ENCODE measurements at regions not wholly inside any gene's neighbourhood (a gene's known extent, or its start where the extent isn't known, plus 50 kb on each side); places are given as distances from the start of the nearest gene placed in this dataset.
A peak's percentile ranks its signal among the peaks of the same experiment; 100 is the strongest.
"Not testable (repeated sequence)": the region's sequence is repeated elsewhere in the genome, so short reads cannot be mapped to it uniquely, and the experiment has no call there.

DNA sequence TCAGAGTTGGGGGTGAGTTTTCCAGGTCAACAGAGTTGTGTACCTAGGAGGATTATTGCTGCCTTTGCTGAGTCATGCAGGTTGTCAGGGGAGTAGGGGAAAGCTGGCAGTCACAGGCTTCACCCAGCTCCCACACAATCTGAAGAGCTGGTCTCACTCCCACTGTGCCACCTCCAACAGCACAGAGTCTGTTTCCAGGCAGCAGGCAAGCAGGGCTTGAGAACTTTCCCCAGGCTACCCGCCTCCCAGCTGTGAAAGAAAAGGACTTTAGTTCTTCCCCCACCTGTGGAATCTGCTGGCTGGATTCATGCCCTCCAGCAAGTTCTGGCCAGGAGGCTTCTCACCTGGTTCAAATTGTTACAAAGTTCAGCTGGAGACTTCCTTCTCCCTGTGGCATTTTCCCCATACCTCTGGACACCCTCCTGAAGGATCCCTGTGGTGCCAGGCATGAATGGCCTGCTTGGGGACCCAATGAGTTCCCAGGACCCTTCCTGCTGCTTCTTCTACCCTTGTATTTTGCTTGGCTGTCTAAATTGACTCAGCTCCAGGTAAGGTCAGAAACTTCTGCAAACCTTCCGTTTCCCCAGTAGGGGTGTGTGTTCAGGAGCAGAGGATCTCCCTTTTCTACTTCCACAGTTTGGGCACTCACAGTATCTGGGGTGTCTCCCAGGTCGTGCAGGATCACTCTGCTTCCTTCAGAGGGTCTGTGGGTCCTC lies 378.1 kb upstream of the MAN1A1 start:
- TF ChIP-seq, protein P1, sequence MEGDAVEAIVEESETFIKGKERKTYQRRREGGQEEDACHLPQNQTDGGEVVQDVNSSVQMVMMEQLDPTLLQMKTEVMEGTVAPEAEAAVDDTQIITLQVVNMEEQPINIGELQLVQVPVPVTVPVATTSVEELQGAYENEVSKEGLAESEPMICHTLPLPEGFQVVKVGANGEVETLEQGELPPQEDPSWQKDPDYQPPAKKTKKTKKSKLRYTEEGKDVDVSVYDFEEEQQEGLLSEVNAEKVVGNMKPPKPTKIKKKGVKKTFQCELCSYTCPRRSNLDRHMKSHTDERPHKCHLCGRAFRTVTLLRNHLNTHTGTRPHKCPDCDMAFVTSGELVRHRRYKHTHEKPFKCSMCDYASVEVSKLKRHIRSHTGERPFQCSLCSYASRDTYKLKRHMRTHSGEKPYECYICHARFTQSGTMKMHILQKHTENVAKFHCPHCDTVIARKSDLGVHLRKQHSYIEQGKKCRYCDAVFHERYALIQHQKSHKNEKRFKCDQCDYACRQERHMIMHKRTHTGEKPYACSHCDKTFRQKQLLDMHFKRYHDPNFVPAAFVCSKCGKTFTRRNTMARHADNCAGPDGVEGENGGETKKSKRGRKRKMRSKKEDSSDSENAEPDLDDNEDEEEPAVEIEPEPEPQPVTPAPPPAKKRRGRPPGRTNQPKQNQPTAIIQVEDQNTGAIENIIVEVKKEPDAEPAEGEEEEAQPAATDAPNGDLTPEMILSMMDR (conservative IDR thresholded peaks at IDR 0.05), result peak; percentile 71
- H3K4me3 Mint-ChIP-seq, result peak overlapping the region; percentile 27

DNA sequence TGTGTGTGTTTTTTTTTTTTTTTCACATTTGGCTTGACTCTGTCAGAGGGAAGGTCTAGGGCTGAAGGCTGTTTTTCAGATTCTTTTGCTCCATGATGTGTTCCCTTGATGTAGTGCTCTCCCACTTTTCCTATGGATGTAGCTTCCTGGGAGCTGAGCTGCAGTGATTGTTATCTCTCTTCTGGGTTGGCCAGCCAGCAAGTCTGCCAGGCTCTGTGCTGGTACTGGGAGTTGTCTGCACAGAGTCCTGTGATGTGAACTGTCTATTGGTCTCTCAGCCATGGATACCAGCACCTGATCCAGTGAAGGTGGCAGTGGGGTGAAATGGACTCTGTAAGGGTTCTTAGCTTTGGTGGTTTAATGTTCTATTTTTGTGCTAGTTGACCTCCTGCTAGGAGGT lies 377.4 kb upstream of the MAN1A1 start:
- H3K4me3 ChIP-seq (ENCODE audit: low read length); H3K36me3 Mint-ChIP-seq (ENCODE audit: low read depth); H3K27me3 Mint-ChIP-seq (ENCODE audit: insufficient read depth); H3K4me3 Mint-ChIP-seq; DNase-seq; H3K27me3 ChIP-seq (ENCODE audit: control insufficient read depth, insufficient read depth, low read length, poor library complexity, severe bottlenecking); H3K9me3 ChIP-seq (ENCODE audit: control insufficient read depth, low read length); H3K9me3 Mint-ChIP-seq; H3K27ac ChIP-seq (ENCODE audit: low read depth, low read length); H3K36me3 ChIP-seq (ENCODE audit: control insufficient read depth, insufficient read depth, low read length): not testable (repeated sequence)
- peaks cover 12% of the 10 kb centered on the region for H3K4me1 ChIP-seq (ENCODE audit: control insufficient read depth, insufficient read depth, low read length)
- peaks cover 30% of the 10 kb centered on the region for H3K4me1 Mint-ChIP-seq
- H3K27ac Mint-ChIP-seq, result peak overlapping the region; percentile 96
- peak overlapping the region; percentile 23 for H3K9ac ChIP-seq (ENCODE audit: extremely low read depth, low read length, poor library complexity, severe bottlenecking)

More for the DNA sequence above, 378.1 kb upstream of the MAN1A1 start:
- H3K27ac Mint-ChIP-seq, result peak overlapping the region; percentile 96
- Histone ChIP-seq H3K36me3 (ENCODE audit: control insufficient read depth, insufficient read depth, low read length) (no peaks in the 10 kb centered on the region), H3K27me3 (ENCODE audit: control insufficient read depth, insufficient read depth, low read length, poor library complexity, severe bottlenecking) (no peaks in the 10 kb centered on the region), H3K4me3 (ENCODE audit: low read length) (no peak overlapping the region), H3K4me1 (ENCODE audit: control insufficient read depth, insufficient read depth, low read length) (peaks cover 12% of the 10 kb centered on the region), H3K9ac (ENCODE audit: extremely low read depth, low read length, poor library complexity, severe bottlenecking) (peak overlapping the region; percentile 23), H3K9me3 (ENCODE audit: control insufficient read depth, low read length) (no peaks in the 10 kb centered on the region), H3K27ac (ENCODE audit: low read depth, low read length) (no peak overlapping the region)
- WGBS, 2 experiments (ENCODE audit: insufficient coverage in 1 of 2, insufficient read length in 1 of 2), result 67 to 100% methylated on average over 1 to 3 of the region's 3 CpGs
- no peaks in the 10 kb centered on the region for H3K9me3 Mint-ChIP-seq
- peaks cover 2% of the 10 kb centered on the region for H3K27me3 Mint-ChIP-seq (ENCODE audit: insufficient read depth)
- peaks cover 30% of the 10 kb centered on the region for H3K4me1 Mint-ChIP-seq
- peak; percentile 87 for DNase-seq
- no peaks in the 10 kb centered on the region for H3K36me3 Mint-ChIP-seq (ENCODE audit: low read depth)

DNA sequence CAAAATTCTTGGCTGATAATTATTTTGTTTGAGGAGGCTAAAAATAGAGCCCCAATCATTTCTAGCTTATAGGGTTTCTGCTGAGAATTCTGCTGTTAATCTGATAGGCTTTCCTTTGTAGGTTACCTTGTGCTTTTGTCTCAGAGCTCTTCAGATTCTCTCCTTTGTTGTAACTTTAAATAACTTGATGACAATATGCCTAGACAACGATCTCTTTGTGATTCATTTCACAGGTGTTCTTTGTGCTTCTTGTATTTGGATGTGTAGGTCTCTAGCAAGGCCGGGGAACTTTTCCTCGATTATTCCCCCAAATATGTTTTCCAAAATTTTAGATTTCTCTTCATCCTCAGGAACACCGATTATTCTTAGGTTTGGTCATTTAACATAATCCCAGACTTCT lies 376.5 kb upstream of the MAN1A1 start:
- peaks cover 12% of the 10 kb centered on the region for H3K4me1 ChIP-seq (ENCODE audit: control insufficient read depth, insufficient read depth, low read length)
- H3K36me3 Mint-ChIP-seq (ENCODE audit: low read depth), result no peaks in the 10 kb centered on the region
- TF ChIP-seq, protein P1 (conservative IDR thresholded peaks at IDR 0.05), result no peak
- peaks cover 2% of the 10 kb centered on the region for H3K27me3 Mint-ChIP-seq (ENCODE audit: insufficient read depth)
- no peak overlapping the region for H3K4me3 Mint-ChIP-seq
- no peak overlapping the region for H3K9ac ChIP-seq (ENCODE audit: extremely low read depth, low read length, poor library complexity, severe bottlenecking)
- peaks cover 30% of the 10 kb centered on the region for H3K4me1 Mint-ChIP-seq
- no peaks in the 10 kb centered on the region for H3K27me3 ChIP-seq (ENCODE audit: control insufficient read depth, insufficient read depth, low read length, poor library complexity, severe bottlenecking)
- no peaks in the 10 kb centered on the region for H3K9me3 ChIP-seq (ENCODE audit: control insufficient read depth, low read length)
- 93% methylated on average over 4 of the region's 4 CpGs; no CpG with 5 or more reads in 1 of the 2 experiments for WGBS, 2 experiments (ENCODE audit: insufficient coverage in 1 of 2, insufficient read length in 1 of 2)
- no peak for DNase-seq
- no peak overlapping the region for H3K4me3 ChIP-seq (ENCODE audit: low read length)
- no peak overlapping the region for H3K27ac ChIP-seq (ENCODE audit: low read depth, low read length)
- H3K9me3 Mint-ChIP-seq, result no peaks in the 10 kb centered on the region
- H3K27ac Mint-ChIP-seq, result peak overlapping the region; percentile 3
- H3K36me3 ChIP-seq (ENCODE audit: control insufficient read depth, insufficient read depth, low read length), result no peaks in the 10 kb centered on the region

DNA sequence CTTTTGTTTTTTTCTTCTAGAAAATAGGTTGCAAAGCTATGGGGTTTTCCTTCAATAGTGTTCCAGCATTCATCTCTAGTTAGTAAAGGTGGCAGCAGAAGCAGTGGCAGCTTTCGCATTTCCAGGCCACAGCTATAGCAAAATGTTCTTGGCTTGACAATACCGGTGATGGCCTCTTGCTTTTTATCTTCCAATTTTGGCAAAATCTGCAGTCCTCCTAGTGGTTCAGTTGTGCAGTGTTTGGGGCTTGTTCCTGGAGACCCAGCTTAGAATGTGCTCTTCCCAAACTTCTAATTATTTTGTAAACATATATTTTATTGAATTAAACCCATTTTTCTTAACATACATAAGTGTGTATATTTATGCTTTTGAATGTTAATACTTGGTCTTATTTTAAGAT lies 370.6 kb upstream of the MAN1A1 start:
- H3K27ac ChIP-seq (ENCODE audit: low read depth, low read length), result no peak overlapping the region
- DNase-seq, result peak; percentile 51

More for the DNA sequence above, 370.6 kb upstream of the MAN1A1 start:
- Mint-ChIP-seq H3K4me3 (no peak overlapping the region), H3K36me3 (ENCODE audit: low read depth) (no peaks in the 10 kb centered on the region), H3K27me3 (ENCODE audit: insufficient read depth) (peaks cover 2% of the 10 kb centered on the region), H3K4me1 (peaks cover 17% of the 10 kb centered on the region), H3K9me3 (no peaks in the 10 kb centered on the region), H3K27ac (no peak overlapping the region)
- H3K9me3 ChIP-seq (ENCODE audit: control insufficient read depth, low read length), result no peaks in the 10 kb centered on the region
- no peak overlapping the region for H3K4me3 ChIP-seq (ENCODE audit: low read length)
- no peaks in the 10 kb centered on the region for H3K27me3 ChIP-seq (ENCODE audit: control insufficient read depth, insufficient read depth, low read length, poor library complexity, severe bottlenecking)
- H3K36me3 ChIP-seq (ENCODE audit: control insufficient read depth, insufficient read depth, low read length), result no peaks in the 10 kb centered on the region
- TF ChIP-seq, protein P1 (conservative IDR thresholded peaks at IDR 0.05), result peak; percentile 70
- peaks cover 5% of the 10 kb centered on the region for H3K4me1 ChIP-seq (ENCODE audit: control insufficient read depth, insufficient read depth, low read length)
- no peak overlapping the region for H3K9ac ChIP-seq (ENCODE audit: extremely low read depth, low read length, poor library complexity, severe bottlenecking)
- WGBS, 2 experiments (ENCODE audit: insufficient coverage in 1 of 2, insufficient read length in 1 of 2), result 83 to 90% methylated on average over 2 of the region's 2 CpGs
